HG03135 (cell line): ENCODE measurements at regions not wholly inside any gene's neighbourhood (a gene's known extent, or its start where the extent isn't known, plus 50 kb on each side); places are given as distances from the start of the nearest gene placed in this dataset.
"Not testable (repeated sequence)": the region's sequence is repeated elsewhere in the genome, so short reads cannot be mapped to it uniquely, and the experiment has no call there.

Experiments
- ATAC-seq: cut with Tn5 transposase; IDR thresholded peaks from one replicate; pipeline ENCODE4 v1.9.1; 2021; ENCODE audit warnings: mild to moderate bottlenecking, moderate library complexity; ENCODE audit not compliant: unreplicated experiment

DNA sequence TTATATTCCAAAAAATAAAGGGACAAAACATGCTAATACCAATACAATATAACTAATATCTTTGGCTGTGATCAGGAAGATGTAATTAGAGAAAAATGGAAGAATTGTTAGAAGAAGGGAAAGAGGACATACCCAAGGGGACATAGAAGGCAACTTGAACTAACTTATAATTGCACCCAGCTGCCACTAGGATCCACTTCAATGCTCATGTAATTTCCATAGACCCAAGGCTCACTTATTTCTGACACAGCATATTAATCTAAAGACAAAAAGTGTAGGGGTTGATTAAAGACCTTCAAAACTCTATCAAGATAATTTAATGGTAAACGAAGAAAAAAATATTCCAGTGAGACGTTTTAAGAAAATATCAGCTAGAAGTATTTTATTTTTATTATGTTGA lies 396.0 kb upstream of the ADGRB3 start:
- ATAC-seq: no peak

- peak; percentile 60 for ATAC-seq
Observed at GRCh38 chr6:68238097-68238601, 396.9 kb upstream of the ADGRB3 start.

DNA sequence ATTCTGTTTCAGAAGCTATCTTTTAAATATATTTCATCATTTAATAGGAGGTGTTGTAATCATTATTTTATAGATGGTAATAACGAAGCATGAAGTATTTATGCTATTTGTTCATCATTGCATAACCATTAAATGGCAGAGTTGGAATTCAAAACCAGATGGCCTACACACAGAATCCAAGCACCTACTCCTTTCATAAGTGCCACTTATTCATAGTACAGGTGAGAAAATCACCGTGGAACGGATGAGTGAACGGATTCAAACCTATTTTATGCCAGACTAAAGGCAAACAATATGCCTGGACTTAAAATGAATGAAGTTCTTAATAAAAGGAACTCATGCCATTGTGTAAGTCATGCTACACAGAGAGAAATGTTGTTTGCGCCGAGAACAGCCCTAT lies 397.9 kb upstream of the ADGRB3 start:
- no peak for ATAC-seq

- ATAC-seq: peak; percentile 48
Observed at GRCh38 chr6:68235326-68235784, 399.7 kb upstream of the ADGRB3 start.

- ATAC-seq: no peak
Observed at GRCh38 chr6:68233623-68234022, 401.5 kb upstream of the ADGRB3 start.

GRCh38 chr6:68229566-68229965 lies 405.5 kb upstream of the ADGRB3 start:
- ATAC-seq: no peak

- ATAC-seq: no peak
Observed at GRCh38 chr6:68226460-68226859, 408.6 kb upstream of the ADGRB3 start.

GRCh38 chr6:68225729-68226128 lies 409.4 kb upstream of the ADGRB3 start:
- no peak for ATAC-seq

GRCh38 chr6:68211242-68211795 lies 423.8 kb upstream of the ADGRB3 start:
- ATAC-seq: no peak

- not testable (repeated sequence) for ATAC-seq
Observed at GRCh38 chr6:68207612-68208011, 427.5 kb upstream of the ADGRB3 start.

- no peak for ATAC-seq
Observed at GRCh38 chr6:68200929-68201328, 434.2 kb upstream of the ADGRB3 start.

GRCh38 chr6:68197356-68197755 lies 437.7 kb upstream of the ADGRB3 start:
- no peak for ATAC-seq

DNA sequence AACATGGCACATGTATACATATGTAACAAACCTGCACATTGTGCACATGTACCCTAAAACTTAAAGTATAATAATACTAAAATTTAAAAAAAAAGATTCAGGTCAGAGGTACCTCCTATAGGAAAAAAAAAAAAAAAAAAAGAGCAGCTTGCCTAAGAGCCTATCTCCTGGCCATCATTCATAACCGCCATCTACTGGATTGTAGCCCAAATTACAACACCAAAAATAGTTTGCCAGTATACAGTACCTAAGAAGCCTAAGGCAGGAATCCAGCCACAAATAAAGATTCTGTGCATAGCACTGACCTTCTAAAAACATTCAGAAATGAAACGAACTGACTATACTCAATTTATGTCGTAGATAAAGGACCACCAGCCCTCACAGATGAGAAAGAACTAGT lies 438.4 kb upstream of the ADGRB3 start:
- peak; percentile 63 for ATAC-seq

DNA sequence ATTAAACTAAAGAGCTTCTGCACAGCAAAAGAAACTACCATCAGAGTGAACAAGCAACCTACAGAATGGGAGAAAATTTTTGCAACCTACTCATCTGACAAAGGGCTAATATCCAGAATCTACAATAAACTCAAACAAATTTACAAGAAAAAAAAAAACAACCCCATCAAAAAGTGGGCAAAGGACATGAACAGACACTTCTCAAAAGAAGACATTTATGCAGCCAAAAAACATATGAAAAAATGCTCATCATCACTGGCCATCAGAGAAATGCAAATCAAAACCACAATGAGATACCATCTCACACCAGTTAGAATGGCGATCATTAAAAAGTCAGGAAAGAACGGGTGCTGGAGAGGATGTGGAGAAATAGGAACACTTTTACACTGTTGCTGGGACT lies 439.3 kb upstream of the ADGRB3 start:
- not testable (repeated sequence) for ATAC-seq

- ATAC-seq: no peak
Observed at GRCh38 chr6:68194846-68195478, 440.1 kb upstream of the ADGRB3 start.

- no peak for ATAC-seq
Observed at GRCh38 chr6:68192988-68193387, 442.1 kb upstream of the ADGRB3 start.

DNA sequence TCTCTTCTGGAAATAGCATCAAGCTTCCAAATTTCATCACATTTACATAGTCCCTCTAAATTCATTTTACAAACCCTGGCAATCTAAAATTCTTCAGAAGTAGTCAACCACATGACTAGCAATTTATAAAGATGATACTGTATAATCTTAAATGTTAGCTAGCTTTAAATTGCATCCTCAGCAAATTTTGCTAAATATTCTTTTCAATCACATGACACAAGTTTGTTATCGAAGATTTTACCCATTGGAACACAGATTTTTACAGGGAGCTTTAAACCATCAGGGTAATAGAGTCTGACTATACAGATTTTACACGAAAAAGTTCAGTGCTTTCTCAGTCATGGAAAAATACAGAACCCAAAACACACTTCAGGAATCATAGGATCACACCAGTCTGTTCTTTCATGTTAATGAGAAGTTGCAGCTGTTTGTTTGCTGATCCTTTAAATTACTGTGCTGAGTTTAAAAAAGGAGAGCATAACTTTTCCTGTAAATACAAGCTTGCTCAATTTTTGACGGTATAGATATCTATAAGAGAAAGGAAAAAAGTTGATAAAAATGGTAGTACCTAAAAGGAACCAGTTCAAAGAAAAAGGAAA lies 445.8 kb upstream of the ADGRB3 start:
- ATAC-seq: no peak

GRCh38 chr6:68186870-68187269 lies 448.2 kb upstream of the ADGRB3 start:
- no peak for ATAC-seq

DNA sequence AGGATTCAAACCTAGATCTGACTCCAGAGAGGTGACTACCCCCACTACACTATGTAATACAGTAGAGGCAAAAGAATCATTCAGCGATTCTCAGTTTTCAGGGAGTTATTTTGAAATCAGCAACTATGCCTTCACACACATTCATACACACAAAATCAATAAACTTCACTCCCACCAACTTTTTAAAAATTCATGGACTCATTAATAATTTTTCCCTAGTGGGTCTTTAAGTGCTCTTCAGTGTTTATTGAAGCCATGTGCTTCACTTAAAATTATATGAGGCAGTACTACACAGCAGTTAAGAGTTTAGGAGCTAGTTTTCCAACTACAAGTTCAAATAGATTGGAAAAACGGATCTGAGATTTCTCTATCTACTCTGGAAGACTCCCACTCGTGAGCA lies 452.7 kb upstream of the ADGRB3 start:
- ATAC-seq: no peak

GRCh38 chr6:68181027-68181426 lies 454.1 kb upstream of the ADGRB3 start:
- not testable (repeated sequence) for ATAC-seq

- ATAC-seq: no peak
Observed at GRCh38 chr6:68173616-68174015, 461.5 kb upstream of the ADGRB3 start.

DNA sequence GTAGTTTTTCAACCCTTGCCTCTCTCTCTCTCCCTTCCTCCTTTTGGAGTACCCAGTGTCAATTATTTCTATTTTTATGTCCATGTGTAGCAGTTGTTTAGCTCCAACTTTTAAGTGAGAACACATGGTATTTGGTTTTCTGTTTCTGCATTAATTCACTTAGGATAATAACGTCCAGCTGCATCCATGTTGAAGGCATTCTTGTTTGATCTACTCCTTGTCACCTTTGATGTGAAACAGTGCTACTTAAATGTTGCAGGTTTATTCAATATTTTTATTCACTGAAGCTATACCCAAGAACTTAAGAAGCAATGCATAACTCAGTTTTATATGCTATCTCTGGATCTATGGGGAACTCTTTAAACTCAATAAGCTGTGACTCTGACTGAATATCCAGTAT lies 465.2 kb upstream of the ADGRB3 start:
- no peak for ATAC-seq
